SK-N-SH (cell line): ENCODE measurements at regions not wholly inside any gene's neighbourhood (a gene's known extent, or its start where the extent isn't known, plus 50 kb on each side); places are given as distances from the start of the nearest gene placed in this dataset.

Source experiments
- CTCF ChIA-PET: fragments of 300-600, 350-600 bp; formaldehyde crosslinking; extraction: SDS; loops from one replicate; lab custom pipeline; 2021; lab: Yijun Ruan, JAX
- POLR2A ChIA-PET: fragments of 350-600 bp; sonication (Branson Sonifier 250); formaldehyde crosslinking; extraction: SDS; loops from one replicate; lab custom pipeline; 2020; ENCODE audit warnings: antibody characterized with exemption, inconsistent platforms; lab: Yijun Ruan, JAX
- DNase-seq: peaks from one replicate; pipeline ENCODE4 v3.0.0; 2012
- H2AFZ ChIP-seq: fragments of 200-600 bp; sonication (generic); 2 replicates; pipeline ENCODE4 v1.8.1; 2016; ENCODE audit warnings: antibody characterized with exemption, mild to moderate bottlenecking, low read depth
- H3F3A ChIP-seq: fragments of 200-600 bp; sonication (generic); replicated peaks from 2 replicates; pipeline ENCODE3; 2016; ENCODE audit warnings: antibody characterized with exemption, mild to moderate bottlenecking; ENCODE audit not compliant: insufficient read depth
- H3K27ac ChIP-seq, 2 experiments: fragments of 200-500 bp in 1 of 2; fragments of 200-600 bp in 1 of 2; sonication (Bioruptor generic) in 1 of 2; sonication (generic), shearing (Covaris generic) in 1 of 2; 2 replicates each; pipeline versions ENCODE4 v1.5.1 to v1.6.1; 2014 to 2016; ENCODE audit warnings: low read depth in 2 of 2, inconsistent platforms in 1 of 2, low read length in 1 of 2, mild to moderate bottlenecking in 1 of 2, mixed read lengths in 1 of 2
- H3K27me3 ChIP-seq: fragments of 200-600 bp; sonication (generic), shearing (Covaris generic); 2 replicates; pipeline ENCODE4 v1.6.1; 2016; ENCODE audit warnings: mixed run types; ENCODE audit not compliant: insufficient read depth
- H3K36me3 ChIP-seq, 2 experiments: fragments of 200-500 bp in 1 of 2; fragments of 200-600 bp in 1 of 2; sonication (Bioruptor generic) in 1 of 2; sonication (generic) in 1 of 2; replicated peaks in 1 of 2; 2 replicates each; pipeline versions ENCODE3 to v1.5.1; 2014 to 2016; ENCODE audit warnings: low read length in 1 of 2, mild to moderate bottlenecking in 1 of 2; ENCODE audit not compliant: insufficient read depth in 2 of 2, control insufficient read depth in 1 of 2
- H3K4me1 ChIP-seq, 2 experiments: fragments of 200-500 bp in 1 of 2; fragments of 200-600 bp in 1 of 2; sonication (Bioruptor generic) in 1 of 2; sonication (generic), shearing (Covaris generic) in 1 of 2; 2 replicates each; pipeline versions ENCODE4 v1.5.1 to v1.6.1; 2014 to 2016; ENCODE audit warnings: low read depth in 1 of 2, low read length in 1 of 2, mixed run types in 1 of 2; ENCODE audit not compliant: insufficient read depth in 2 of 2, control insufficient read depth in 1 of 2
- H3K4me2 ChIP-seq: fragments of 200-600 bp; sonication (generic), shearing (Covaris generic); 2 replicates; pipeline ENCODE4 v1.6.1; 2017; ENCODE audit warnings: mixed run types
- H3K4me3 ChIP-seq, 2 experiments: fragments of 200-500 bp in 1 of 2; fragments of 200-600 bp in 1 of 2; sonication (Bioruptor generic) in 1 of 2; sonication (generic), shearing (Covaris generic) in 1 of 2; 2 replicates each; pipeline versions ENCODE4 v1.5.1 to v1.8.1; 2014 to 2016; ENCODE audit warnings: low read depth in 2 of 2, inconsistent platforms in 1 of 2, low read length in 1 of 2, mild to moderate bottlenecking in 1 of 2, mixed read lengths in 1 of 2, moderate library complexity in 1 of 2
- H3K79me2 ChIP-seq: fragments of 200-600 bp; sonication (generic); 2 replicates; pipeline ENCODE4 v1.8.1; 2017; ENCODE audit warnings: mild to moderate bottlenecking; ENCODE audit not compliant: insufficient read depth
- H3K9ac ChIP-seq: fragments of 200-600 bp; sonication (generic); 2 replicates; pipeline ENCODE4 v1.6.1; 2017; ENCODE audit warnings: mixed run types
- H3K9me2 ChIP-seq: fragments of 200-600 bp; sonication (generic); 2 replicates; pipeline ENCODE4 v1.6.1; 2017; ENCODE audit warnings: mixed run types
- H3K9me3 ChIP-seq: fragments of 200-600 bp; sonication (generic); 2 replicates; pipeline ENCODE4 v1.6.1; 2017; ENCODE audit warnings: mixed run types, mild to moderate bottlenecking, moderate library complexity
- H4K20me1 ChIP-seq: fragments of 200-600 bp; sonication (generic); 2 replicates; pipeline ENCODE4 v1.6.1; 2017; ENCODE audit warnings: mild to moderate bottlenecking, mixed run types; ENCODE audit not compliant: insufficient read depth
- EP300 ChIP-seq, 2 experiments: IDR thresholded peaks; 2 replicates each; pipeline versions ENCODE4 v1.4.0 to v1.6.1; 2012; ENCODE audit warnings: borderline replicate concordance in 1 of 2, low read depth in 1 of 2, low read length in 1 of 2
- EZH2phosphoT487 ChIP-seq: fragments of 200-600 bp; sonication (generic); IDR thresholded peaks from 2 replicates; pipeline ENCODE4 v1.6.1; 2017; ENCODE audit warnings: low read depth, mixed run types, mild to moderate bottlenecking, antibody characterized with exemption, moderate library complexity, borderline replicate concordance
- GABPA ChIP-seq: IDR thresholded peaks from 2 replicates; pipeline ENCODE4 v1.4.0; 2012; ENCODE audit warnings: low read depth, mild to moderate bottlenecking
- MAX ChIP-seq: IDR thresholded peaks from 2 replicates; pipeline ENCODE4 v1.4.0; 2012; ENCODE audit warnings: low read depth
- MXI1 ChIP-seq: IDR thresholded peaks from 2 replicates; pipeline ENCODE4 v1.6.1; 2012; ENCODE audit warnings: mild to moderate bottlenecking, low read depth, low read length, improper control_type of control experiment
- NRF1 ChIP-seq: IDR thresholded peaks from 2 replicates; pipeline ENCODE4 v1.6.1; 2012; ENCODE audit warnings: low read depth, mild to moderate bottlenecking, low read length
- PBX3 ChIP-seq: IDR thresholded peaks from 2 replicates; pipeline ENCODE4; 2012
- RAD21 ChIP-seq: IDR thresholded peaks from 2 replicates; pipeline ENCODE4 v1.6.1; 2012; ENCODE audit warnings: mild to moderate bottlenecking, low read length
- REST ChIP-seq: IDR thresholded peaks from 2 replicates; pipeline ENCODE4 v1.6.1; 2012; ENCODE audit warnings: mild to moderate bottlenecking, low read depth, low read length, moderate library complexity
- RXRA ChIP-seq: IDR thresholded peaks from 2 replicates; pipeline ENCODE4 v1.4.0; 2012; ENCODE audit warnings: low read depth, mild to moderate bottlenecking, borderline replicate concordance
- TAF1 ChIP-seq: IDR thresholded peaks from 2 replicates; pipeline ENCODE4 v1.6.1; 2012; ENCODE audit warnings: low read depth, mild to moderate bottlenecking, low read length, moderate library complexity, borderline replicate concordance
- TEAD4 ChIP-seq: IDR thresholded peaks from 2 replicates; pipeline ENCODE4 v1.4.0; 2012; ENCODE audit warnings: mild to moderate bottlenecking, borderline replicate concordance; ENCODE audit not compliant: insufficient read depth
- USF1 ChIP-seq: IDR thresholded peaks from 2 replicates; pipeline ENCODE4 v1.4.0; 2012; ENCODE audit warnings: low read depth, borderline replicate concordance
- YY1 ChIP-seq: IDR thresholded peaks from 2 replicates; pipeline ENCODE4 v1.4.0; 2012; ENCODE audit warnings: low read depth, mild to moderate bottlenecking
- WGBS: methylation state at CpG from one replicate; pipeline ENCODE4 v1.1.6; 2017; ENCODE audit warnings: low lambda C conversion rate; 5-methylcytosine and 5-hydroxymethylcytosine counted together

GRCh38 chr1:168843950-168844349, 114.9 kb upstream of the DPT start:
- POLR2A ChIA-PET: no interaction called here
- no peak overlapping the region for H3K4me3 ChIP-seq
- H3K9ac ChIP-seq: no peak overlapping the region
- WGBS: 78% methylated on average over 2 of the region's 2 CpGs
- H2AFZ ChIP-seq: no peak overlapping the region
- DNase-seq: no peak
- H3K9me3 ChIP-seq: no peaks in the 10 kb centered on the region
- no peaks in the 10 kb centered on the region for H3K27me3 ChIP-seq
- no peaks in the 10 kb centered on the region for H4K20me1 ChIP-seq
- no peaks in the 10 kb centered on the region; a peak in 1 of 4 replicates for H3K4me1 ChIP-seq
- H3F3A ChIP-seq: no peaks in the 10 kb centered on the region
- TF ChIP-seq TAF1: no peak
- TF ChIP-seq USF1: no peak
- TF ChIP-seq TEAD4: no peak
- no peak for TF ChIP-seq REST
- TF ChIP-seq PBX3: no peak
- TF ChIP-seq NRF1: no peak
- no peaks in the 10 kb centered on the region for H3K36me3 ChIP-seq
- CTCF ChIA-PET: no interaction called here
- H3K79me2 ChIP-seq: no peaks in the 10 kb centered on the region
- H3K9me2 ChIP-seq: no peaks in the 10 kb centered on the region
- no peak overlapping the region for H3K27ac ChIP-seq
- no peak overlapping the region for H3K4me2 ChIP-seq

- POLR2A ChIA-PET: no interaction called here
- WGBS: 60% methylated on average over 2 of the region's 2 CpGs
These were observed 116.1 kb upstream of the DPT start for GRCh38 chr1:168845140-168845539.

More at GRCh38 chr1:168845140-168845539, 116.1 kb upstream of the DPT start:
- H3K9me3 ChIP-seq: no peaks in the 10 kb centered on the region
- no peaks in the 10 kb centered on the region for H3K9me2 ChIP-seq
- H3K79me2 ChIP-seq: no peaks in the 10 kb centered on the region
- no peak overlapping the region for H3K4me3 ChIP-seq
- TF ChIP-seq MXI1: no peak
- no peak for TF ChIP-seq EZH2phosphoT487
- TF ChIP-seq EP300 (IDR thresholded peaks at IDR 0.05; ENCODE audit: borderline replicate concordance in 1 of 2, low read depth in 1 of 2, low read length in 1 of 2): no peak
- TF ChIP-seq GABPA: no peak
- TF ChIP-seq MAX: no peak
- no peak for TF ChIP-seq YY1
- no peak for TF ChIP-seq RAD21
- TF ChIP-seq RXRA: no peak
- H3F3A ChIP-seq: no peaks in the 10 kb centered on the region
- H3K27me3 ChIP-seq: no peaks in the 10 kb centered on the region
- H3K9ac ChIP-seq: no peak overlapping the region
- CTCF ChIA-PET: interaction anchor here (1.0 kb wide), 1 partner anchor 241 kb away, joined by 3 read pairs; no protein-coding TSS in a partner anchor
- DNase-seq: no peak
- no peaks in the 10 kb centered on the region for H3K36me3 ChIP-seq
- H3K27ac ChIP-seq: no peak overlapping the region
- no peak overlapping the region for H3K4me2 ChIP-seq
- no peak overlapping the region for H2AFZ ChIP-seq
- H4K20me1 ChIP-seq: no peaks in the 10 kb centered on the region
- H3K4me1 ChIP-seq: no peaks in the 10 kb centered on the region; a peak in 1 of 4 replicates
